ENCODE measurements at regions not wholly inside any gene's neighbourhood (a gene's known extent, or its start where the extent isn't known, plus 50 kb on each side); places are given as distances from the start of the nearest gene placed in this dataset.
"Not testable (repeated sequence)": the region's sequence is repeated elsewhere in the genome, so short reads cannot be mapped to it uniquely, and the experiment has no call there.

GRCh38 chr7:149598721-149599308 lies 101.2 kb upstream of the ZNF746 start:
- Histone ChIP-seq H3K36me3 (ENCODE audit: control insufficient read depth in 2 of 2, extremely low read depth in 1 of 2, insufficient read depth in 2 of 2, low read length in 2 of 2) (peaks cover 6 to 11% of the 10 kb centered on the region in 2 experiments), H3K9me1 (replicated peaks; ENCODE audit: control insufficient read depth, extremely low read depth, insufficient read depth, low read length) (no peaks in the 10 kb centered on the region), H3K9me3 (replicated peaks; ENCODE audit: control insufficient read depth, insufficient read depth, low read length) (no peaks in the 10 kb centered on the region), H2AFZ (ENCODE audit: low read depth, low read length) (no peak overlapping the region), H3K9ac (replicated peaks; ENCODE audit: extremely low read depth, insufficient read depth, low read length) (no peak overlapping the region), H3K4me1 (ENCODE audit: control insufficient read depth, extremely low read depth, insufficient read depth, low read length) (no peaks in the 10 kb centered on the region), H3K79me2 (ENCODE audit: control insufficient read depth, insufficient read depth, low read length) (no peaks in the 10 kb centered on the region), H3K4me3 (replicated peaks in 1 of 3; ENCODE audit: insufficient read depth in 1 of 3, low read depth in 1 of 3, low read length in 3 of 3) (no peak overlapping the region), H3K27ac (ENCODE audit: insufficient read depth, low read depth, low read length) (no peak overlapping the region), H3K27me3 (ENCODE audit: control insufficient read depth in 2 of 2, insufficient read depth in 2 of 2, low read length in 2 of 2) (no peaks in the 10 kb centered on the region), H3K4me2 (ENCODE audit: insufficient read depth, low read length) (no peak overlapping the region), H4K20me1 (replicated peaks; ENCODE audit: control insufficient read depth, extremely low read depth, insufficient read depth, low read length) (no peaks in the 10 kb centered on the region)
- TF ChIP-seq POLR2AphosphoS5 (IDR thresholded peaks at IDR 0.05; ENCODE audit: insufficient read depth, low read depth, low read length) (no peak), CTCF (IDR thresholded peaks at IDR 0.05; ENCODE audit: extremely low read depth in 1 of 2, insufficient read depth in 1 of 2, low read depth in 1 of 2, low read length in 2 of 2) (peak in 1 of 2 donors; percentile 48), POLR2A (IDR thresholded peaks at IDR 0.05; ENCODE audit: low read depth, low read length) (no peak), MYC (IDR thresholded peaks at IDR 0.05; ENCODE audit: low read depth, low read length) (no peak), EZH2 (IDR thresholded peaks at IDR 0.05; ENCODE audit: borderline replicate concordance, low read depth, low read length, severe bottlenecking) (no peak), FOS (IDR thresholded peaks at IDR 0.05; ENCODE audit: borderline replicate concordance, insufficient read depth, low read length) (no peak)
- dilution Hi-C loops (cut with MboI; ENCODE audit: extremely low pct_ligation_motif_present, low sequenced_read_pairs) = no loop called here
- CTCF ChIA-PET = interaction anchor here (0.5 to 1.1 kb wide), 6 partner anchors 26 to 593 kb away, joined by 3 to 9 read pairs (median 3); no protein-coding TSS in a partner anchor
- FAIRE-seq = peak; percentile 88
- POLR2A ChIA-PET = no interaction called here
- intact Hi-C loops (cut with micrococcal nuclease) = no loop called here
- BruUV-seq (replicated peaks) = no TSS peak
- peak; percentile 27 for DNase-seq (ENCODE audit: low read depth, low spot score)

GRCh38 chr7:149597789-149598188 lies 100.2 kb upstream of the ZNF746 start:
- H4K20me1 ChIP-seq (replicated peaks; ENCODE audit: control insufficient read depth, extremely low read depth, insufficient read depth, low read length); H3K27ac ChIP-seq (ENCODE audit: insufficient read depth, low read depth, low read length); DNase-seq (ENCODE audit: low read depth, low spot score); POLR2A ChIA-PET; FAIRE-seq; H3K79me2 ChIP-seq (ENCODE audit: control insufficient read depth, insufficient read depth, low read length); H3K4me3 ChIP-seq (replicated peaks in 1 of 3; ENCODE audit: insufficient read depth in 1 of 3, low read depth in 1 of 3, low read length in 3 of 3); H3K27me3 ChIP-seq (ENCODE audit: control insufficient read depth in 2 of 2, insufficient read depth in 2 of 2, low read length in 2 of 2); H3K4me2 ChIP-seq (ENCODE audit: insufficient read depth, low read length); intact Hi-C loops (cut with micrococcal nuclease); H3K9me3 ChIP-seq (replicated peaks; ENCODE audit: control insufficient read depth, insufficient read depth, low read length); H3K9ac ChIP-seq (replicated peaks; ENCODE audit: extremely low read depth, insufficient read depth, low read length); dilution Hi-C loops (cut with MboI; ENCODE audit: extremely low pct_ligation_motif_present, low sequenced_read_pairs); H3K4me1 ChIP-seq (ENCODE audit: control insufficient read depth, extremely low read depth, insufficient read depth, low read length); BruUV-seq (replicated peaks); H3K9me1 ChIP-seq (replicated peaks; ENCODE audit: control insufficient read depth, extremely low read depth, insufficient read depth, low read length); H2AFZ ChIP-seq (ENCODE audit: low read depth, low read length): not testable (repeated sequence)
- CTCF ChIA-PET = interaction anchor here (1.1 kb wide), 1 partner anchor 288 kb away, joined by 4 read pairs; no protein-coding TSS in a partner anchor
- H3K36me3 ChIP-seq (ENCODE audit: control insufficient read depth in 2 of 2, extremely low read depth in 1 of 2, insufficient read depth in 2 of 2, low read length in 2 of 2) = peaks cover 4 to 11% of the 10 kb centered on the region in 2 experiments
